NCI-H524 (cell line): ENCODE measurements at regions not wholly inside any gene's neighbourhood (a gene's known extent, or its start where the extent isn't known, plus 50 kb on each side); places are given as distances from the start of the nearest gene placed in this dataset.

Experiments used
- DNase-seq, 2 experiments: peaks; one replicate each; lab custom pipeline; 2025; lab: John Stamatoyannopoulos, UW

DNA sequence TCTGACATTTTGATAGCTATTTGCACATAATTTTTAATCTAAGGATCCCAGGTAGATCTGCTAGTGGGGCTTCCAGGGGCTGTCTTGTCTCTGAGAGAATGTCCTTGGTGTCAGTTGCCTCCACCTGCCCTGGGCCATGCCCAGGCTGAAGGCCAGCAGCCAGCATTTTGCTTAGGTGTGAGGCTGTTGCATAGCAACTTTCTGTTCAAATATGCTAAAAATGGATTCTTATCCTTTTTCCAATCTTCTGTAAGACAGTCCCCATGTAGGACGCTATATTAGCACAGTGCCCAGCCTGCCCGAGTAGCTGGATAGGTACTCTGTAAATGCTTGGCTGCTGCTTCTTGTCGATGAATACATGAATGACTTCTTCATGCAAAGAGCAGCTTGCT, 62.5 kb upstream of the CITED2 start:
- no peak for DNase-seq

DNA sequence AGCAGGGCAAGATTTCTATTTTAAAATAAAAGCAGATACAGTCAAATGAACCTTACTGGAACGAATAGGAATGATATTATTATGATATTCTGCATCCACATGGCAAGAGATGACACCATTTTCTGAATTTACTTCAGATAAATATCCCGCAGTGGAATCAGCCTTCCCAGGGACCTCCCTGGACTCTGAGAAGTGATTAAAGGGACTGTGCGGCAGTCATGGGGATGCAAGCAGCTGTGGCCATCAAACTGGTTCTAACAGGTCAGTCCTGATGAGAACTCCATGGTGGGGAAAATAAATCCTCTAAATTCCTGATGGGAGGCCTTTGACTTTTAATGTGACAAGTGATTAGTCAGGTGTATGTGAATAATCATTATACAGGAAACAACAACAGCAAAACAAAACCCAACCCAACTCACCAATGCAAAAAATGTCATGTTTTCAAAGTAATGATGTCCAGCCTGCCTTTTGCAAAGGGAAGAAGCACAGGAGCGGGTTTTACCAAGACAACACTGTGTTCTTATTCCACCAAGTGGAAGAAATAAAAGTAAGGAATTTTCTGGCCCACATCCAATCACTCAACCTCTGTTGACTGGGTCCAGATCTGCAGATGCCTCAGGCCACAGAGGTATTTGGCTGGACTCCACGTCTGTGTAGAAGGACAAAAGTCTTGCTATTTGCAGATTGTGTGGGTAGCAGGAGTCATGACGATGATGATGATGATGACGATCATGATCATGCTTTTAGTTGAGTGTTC, 61.9 kb upstream of the CITED2 start:
- no peak for DNase-seq

DNA sequence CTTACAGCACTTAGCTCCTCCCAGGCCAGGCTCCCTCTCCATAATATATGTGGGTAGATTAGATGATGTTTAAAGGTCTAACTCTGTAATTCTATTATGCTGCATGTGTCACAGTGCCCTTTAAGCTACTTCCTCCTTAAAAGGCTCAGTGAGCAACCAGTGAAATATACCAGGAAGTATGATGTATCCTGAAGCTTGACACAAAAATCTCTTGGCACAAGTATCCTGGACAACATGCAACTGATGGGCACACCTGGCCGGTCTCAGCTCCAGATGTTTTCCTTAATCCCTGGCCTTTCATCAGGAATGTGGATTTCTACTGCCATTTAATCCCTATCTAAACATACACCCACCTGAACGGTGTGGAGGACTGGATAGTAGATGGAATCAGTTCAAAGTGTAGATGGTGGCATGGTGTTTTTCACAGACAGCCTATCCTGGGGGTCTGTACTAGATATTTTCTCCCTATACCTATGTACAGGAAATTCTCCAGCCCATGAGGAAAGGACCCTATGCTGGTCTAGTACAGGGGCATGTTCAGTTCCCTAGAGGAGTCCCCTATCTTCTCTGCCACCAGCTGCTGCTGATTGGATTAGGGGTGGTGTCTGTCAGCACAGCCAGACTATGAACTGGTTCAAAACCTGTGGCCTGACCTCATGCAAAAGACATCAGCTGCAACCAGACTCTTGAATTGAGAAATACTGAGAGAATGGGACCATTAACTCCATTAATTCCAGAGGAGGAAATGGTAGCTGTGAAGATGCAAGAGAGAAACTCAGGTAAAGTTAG, 59.4 kb upstream of the CITED2 start:
- no peak for DNase-seq

DNA sequence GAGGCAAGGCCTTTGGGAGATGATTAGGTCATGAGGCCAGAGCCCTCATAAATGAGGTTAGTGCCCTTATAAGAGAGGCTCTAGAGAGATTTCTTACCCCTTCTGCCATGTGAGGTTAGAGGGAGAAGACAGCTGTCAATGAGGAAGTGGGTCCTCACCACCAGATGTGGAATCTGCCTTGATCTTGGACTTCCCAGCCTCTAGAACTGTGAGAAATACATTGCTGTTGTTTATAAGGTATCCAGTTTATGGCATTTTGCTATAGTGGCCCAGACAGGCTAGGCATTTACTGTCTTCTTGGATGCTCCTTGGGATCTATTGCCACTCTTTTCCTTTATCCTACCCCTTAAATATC, 57.1 kb upstream of the CITED2 start:
- no peak for DNase-seq

DNA sequence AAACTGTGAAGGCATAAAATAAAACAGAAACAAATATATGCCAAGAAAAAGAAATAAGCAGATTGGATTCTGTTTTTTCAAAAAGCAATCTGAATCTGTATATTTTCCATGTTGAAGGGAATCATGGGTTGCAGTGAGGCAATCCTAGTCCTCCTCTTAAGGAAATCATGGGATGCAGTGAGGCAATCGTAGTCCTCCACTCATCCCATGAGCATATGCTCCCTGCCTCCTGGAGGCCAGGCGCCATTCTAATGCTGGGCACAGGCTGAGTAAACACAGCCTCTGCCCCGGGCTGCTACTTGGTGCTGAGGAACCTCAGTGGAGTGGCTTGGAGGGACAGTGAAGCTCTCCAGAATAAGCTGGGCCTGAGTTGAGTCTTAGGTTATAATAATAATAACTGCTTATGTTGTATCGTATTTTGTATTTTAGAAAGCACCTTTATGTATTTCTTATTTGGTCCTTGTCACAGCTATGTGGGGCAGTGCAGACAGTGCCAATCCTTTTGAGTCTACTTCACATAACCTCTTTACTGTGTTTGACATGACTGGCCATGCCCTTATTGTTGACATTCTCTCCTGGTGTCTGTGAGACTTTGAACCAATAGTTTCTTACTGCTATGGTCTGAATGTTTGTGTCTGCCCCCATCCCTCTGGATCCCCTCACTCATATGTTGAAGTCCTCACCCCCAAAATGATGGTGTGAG, 56.6 kb upstream of the CITED2 start:
- DNase-seq: no peak

DNA sequence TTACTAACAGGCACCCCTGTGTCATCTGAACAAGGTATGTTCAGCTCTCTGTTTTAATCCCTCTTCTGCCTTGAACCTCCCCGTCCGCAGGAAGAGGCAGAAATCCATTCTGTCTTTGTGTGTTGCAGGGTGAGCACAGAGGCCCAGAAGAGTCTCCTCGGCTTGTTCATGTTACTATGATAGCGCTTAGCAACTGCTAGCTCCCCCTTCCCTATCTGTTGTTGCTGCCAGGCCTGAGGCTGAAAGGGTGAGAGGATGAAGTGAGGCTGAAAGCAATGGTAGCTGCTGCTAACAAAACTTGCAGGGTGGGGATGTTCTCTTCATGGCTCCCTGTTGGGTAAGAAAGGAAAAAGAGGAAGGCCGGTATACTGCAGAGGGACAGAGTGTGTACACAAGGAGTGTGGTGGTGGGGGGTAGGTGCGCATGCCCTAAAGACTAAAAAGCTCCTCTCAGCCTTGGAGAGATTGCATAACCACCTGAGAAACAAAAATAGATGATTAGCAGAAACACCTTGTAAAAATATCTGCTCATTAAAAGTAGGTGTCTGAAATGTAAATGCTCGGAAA, 55.2 kb upstream of the CITED2 start:
- DNase-seq: no peak

DNA sequence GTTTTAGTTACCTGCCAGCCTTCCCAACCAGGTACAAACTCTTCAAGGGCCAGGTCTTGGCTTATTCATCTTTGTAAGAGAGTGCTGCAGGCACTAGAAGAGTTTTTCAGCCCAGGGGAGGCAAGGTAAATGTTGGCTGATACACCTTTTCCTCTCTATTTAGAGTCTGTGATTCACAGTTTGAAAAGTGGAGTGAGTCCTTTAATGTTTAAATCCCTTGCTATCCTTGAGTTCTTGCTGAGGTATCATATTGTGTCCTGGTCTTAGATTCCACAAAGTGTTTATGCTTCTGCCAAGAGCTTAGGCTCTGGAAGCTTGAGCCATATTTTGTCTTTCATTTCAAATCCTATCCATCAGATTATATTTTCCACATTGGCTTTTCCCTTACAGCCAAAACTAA, 52.8 kb upstream of the CITED2 start:
- no peak for DNase-seq

DNA sequence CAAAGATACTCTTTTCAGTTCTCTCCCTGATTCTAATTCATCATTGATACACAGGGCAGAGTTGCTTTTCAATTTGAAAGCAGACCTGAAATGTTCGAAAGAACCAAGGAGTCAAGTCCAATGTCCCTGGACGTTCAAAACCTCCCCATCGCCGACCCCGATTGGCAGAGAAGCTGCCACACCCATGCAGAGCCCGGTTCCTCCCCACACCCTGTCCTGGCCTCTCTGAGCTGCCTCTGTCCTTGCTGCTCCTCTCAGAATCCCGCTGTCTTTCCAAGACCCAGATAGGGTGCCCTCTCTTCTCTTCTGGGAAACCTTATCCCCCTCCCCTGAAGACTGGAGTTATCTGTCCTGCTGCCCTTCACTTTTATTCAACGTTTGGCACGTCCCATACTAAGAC, 52.3 kb upstream of the CITED2 start:
- DNase-seq: no peak

DNA sequence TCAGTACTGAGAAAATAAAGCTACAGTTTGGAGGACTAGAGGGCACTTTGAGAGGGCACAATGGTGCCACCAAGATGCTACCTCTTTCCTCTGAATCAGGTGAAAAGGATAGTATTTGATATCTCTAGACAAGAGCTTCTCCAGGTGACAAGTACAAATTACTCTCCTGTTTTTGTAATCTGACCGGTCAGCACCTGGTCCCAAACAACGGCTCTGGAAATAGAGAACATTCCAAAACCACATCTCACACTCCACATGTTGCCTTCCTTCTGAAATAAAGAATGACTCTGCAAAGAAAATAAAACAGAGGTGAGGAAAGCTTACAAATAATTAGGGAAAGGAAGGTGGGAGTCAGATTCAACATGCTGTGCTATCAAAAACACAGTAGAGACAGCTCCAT, 51.3 kb upstream of the CITED2 start:
- DNase-seq: no peak

DNA sequence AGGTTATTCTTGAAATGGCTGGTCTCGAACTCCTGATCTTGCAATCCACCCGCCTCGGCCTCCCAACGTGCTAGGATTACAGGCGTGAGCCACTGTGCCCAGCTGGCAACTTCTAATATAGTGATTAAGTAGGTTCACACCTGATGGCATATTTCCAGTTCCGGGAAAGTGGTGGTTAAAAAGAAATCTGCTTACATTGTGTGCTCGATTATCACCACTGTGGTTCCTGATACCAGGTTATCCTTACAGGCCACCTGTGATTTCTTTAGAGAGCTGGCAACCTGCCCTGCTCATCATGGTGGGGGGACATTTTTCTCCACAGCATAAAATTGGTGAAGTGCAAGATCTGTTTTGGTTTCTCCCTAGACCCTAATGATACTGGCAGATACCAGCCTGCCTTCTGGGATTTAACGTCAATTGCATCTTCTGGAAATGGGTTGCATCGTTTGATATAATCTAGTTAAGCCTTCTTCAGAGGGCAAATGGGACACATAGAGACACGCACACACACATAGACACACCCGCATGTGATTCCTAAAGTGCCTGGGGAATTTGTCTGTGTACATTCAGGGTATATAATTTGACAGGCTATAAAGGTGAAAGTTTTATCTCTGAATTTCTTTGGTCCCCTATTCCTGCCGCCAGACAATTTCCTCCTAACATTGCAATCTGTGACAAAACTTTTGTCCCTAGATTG, 49.7 kb upstream of the CITED2 start:
- peak in 1 of 2 experiments; percentile 40 for DNase-seq
